ENCODE measurements at regions not wholly inside any gene's neighbourhood (a gene's known extent, or its start where the extent isn't known, plus 50 kb on each side); places are given as distances from the start of the nearest gene placed in this dataset.
"Not testable (repeated sequence)": the region's sequence is repeated elsewhere in the genome, so short reads cannot be mapped to it uniquely, and the experiment has no call there.

GRCh38 chr10:2887391-2888070 lies 179.8 kb upstream of the PFKP start:
- no peak for DNase-seq

DNA sequence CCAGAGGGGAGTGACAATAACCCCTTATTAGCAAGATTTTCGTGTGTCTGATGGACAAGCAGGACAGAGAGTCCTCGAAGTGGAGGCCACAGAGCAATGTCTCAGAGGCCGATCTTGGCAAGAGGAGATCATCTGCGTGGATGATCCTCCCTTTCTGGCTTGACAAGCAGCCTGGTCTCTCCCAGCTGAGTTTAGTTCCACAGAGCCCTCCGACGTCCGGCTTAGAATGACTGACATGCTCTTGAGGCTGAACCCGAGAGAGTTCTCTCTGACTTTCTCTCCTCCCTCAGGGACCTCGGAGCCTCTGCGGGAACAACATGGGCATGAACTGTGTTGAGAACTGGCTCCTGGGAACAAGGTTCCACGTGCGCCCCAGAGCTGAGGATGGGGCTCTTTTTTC lies 180.7 kb upstream of the PFKP start:
- DNase-seq: no peak

GRCh38 chr10:2885288-2886278 lies 181.8 kb upstream of the PFKP start:
- DNase-seq: no peak

GRCh38 chr10:2883983-2884540 lies 183.3 kb upstream of the PFKP start:
- not testable (repeated sequence) for DNase-seq

GRCh38 chr10:2883238-2883637 lies 184.1 kb upstream of the PFKP start:
- DNase-seq: no peak

GRCh38 chr10:2882628-2883027 lies 184.7 kb upstream of the PFKP start:
- DNase-seq: no peak

DNA sequence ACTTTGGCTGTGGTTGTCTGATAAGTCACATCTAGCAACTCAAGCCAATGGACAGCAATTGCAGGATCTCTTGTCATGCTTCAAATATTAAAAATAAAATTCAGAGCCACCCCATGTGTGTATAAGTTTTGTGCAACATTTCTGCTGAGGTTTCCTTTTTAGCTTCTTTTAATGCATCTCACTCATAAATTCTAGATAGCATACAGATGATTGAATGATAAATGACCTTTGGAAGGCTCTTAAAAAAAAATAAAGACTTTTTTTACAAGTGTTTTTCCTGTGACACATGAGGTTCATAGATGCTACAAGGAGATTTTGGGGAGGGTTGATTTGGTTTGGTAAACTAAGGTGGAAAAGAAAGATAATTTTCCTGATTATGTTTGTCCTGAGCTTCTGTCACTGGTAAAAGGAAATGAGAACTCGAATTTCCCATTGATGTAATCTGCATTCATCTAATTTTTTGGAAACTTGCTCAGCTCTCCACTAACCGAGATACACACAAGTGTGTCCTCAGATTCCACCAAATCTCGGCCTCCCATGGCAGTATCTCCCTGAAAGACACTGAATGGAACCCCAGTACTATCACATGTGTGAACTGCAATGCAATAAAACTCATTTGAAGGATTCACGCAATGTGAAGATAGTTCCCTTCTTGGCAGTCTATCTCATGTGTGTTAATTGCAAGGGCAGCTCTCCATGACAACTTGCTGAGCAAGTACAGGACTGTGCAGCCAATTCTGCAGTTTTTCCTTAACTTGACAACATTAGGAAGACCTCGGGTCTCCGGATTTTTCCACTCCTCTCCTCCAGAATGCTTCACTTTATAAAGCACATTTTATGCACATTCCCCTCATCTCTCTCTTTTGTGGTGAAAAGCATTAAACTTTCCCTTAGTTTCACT lies 185.4 kb upstream of the PFKP start:
- no peak for DNase-seq

DNA sequence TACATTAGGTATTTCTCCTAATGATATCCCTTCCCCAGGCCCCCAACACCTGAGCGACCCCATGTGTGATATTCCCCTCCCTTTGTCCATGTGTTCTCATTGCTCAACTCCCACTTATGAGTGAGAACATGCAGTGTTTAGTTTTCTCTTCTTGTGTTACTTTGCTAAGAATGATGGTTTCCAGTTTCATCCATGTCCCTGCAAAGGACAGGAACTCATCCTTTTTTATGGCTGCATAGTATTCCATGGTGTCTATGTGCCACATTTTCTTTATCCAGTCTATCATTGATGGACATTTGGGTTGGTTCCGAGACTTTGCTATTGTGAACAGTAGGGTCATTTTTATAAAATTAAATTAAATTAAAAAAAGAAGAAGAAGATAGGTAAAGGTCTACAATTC lies 187.3 kb upstream of the PFKP start:
- DNase-seq: not testable (repeated sequence)

DNA sequence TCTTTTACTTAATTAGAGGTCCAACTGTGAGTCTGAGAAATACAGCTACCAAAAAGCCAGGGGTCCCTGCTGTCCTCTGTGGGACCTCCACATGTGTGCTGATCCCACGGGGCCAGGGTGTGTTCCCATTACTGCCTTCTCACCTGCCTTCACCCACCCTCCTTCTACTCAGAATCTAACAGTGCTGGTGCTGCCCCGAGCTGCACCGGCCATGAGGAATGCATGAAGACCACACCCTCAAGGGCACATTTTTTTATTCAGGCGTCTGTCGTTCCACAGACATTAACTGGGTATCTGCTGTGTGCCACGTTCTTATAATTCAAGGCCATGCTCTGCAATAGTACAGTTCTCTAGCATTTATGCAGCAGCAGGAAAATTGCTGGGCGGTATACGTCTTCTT lies 188.5 kb upstream of the PFKP start:
- DNase-seq: no peak

DNA sequence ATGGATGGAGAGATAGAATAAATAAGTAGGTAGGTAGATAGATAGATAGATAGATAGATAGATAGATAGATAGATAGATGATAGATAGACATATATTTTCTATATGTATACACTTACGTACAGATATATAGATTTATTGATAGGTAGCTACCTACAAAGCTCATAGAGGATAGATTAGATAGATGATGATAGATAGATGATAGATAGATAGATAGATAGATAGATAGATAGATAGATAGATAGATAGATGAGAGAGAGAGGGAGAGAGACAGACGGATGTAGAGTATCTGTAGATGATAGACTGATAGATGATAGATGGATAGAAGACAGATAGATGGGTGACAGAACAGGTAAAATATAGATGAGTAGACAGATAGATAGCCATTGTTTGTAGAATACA lies 191.3 kb upstream of the PFKP start:
- DNase-seq: no peak

DNA sequence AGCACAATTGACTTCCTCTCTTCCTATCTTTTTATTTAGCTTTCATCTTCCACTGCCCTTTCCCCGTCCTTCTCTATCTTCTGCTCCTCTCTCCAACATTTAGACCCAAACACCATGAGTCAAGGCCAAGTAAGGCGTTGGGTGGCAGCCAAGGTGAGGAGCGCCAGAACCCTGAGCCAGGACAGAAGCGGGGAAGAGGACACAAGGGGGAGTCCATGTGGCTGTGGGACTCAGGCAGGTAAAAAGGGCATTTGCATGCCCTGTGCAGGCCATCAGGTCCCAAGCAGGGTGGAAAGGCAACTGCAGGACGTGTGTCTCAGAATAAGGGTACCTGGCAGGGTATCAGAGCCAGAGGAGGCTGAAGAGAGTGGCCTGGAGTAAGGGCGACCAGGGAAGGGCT lies 192.4 kb upstream of the PFKP start:
- no peak for DNase-seq

GRCh38 chr10:2873769-2874168 lies 193.6 kb upstream of the PFKP start:
- no peak for DNase-seq

DNA sequence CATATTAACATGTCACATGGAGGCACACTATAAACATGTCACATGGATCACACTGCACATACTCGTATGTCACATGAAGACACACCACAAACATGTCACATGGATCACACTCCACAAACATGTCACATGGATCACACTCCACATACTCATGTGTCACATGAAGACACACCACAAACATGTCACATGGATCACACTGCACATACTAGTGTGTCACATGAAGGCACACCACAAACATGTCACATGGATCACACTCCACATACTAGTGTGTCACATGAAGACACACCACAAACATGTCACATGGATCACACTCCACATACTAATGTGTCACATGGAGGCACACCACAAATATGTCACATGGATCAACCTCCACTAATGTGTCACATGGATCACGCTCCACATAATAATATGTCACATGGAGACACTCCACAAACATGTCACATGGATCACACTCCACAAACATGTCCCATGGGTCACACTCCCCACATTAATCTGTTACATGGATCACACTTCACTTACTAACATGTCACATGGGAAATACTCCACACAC lies 195.6 kb upstream of the PFKP start:
- DNase-seq: no peak

GRCh38 chr10:2870654-2871053 lies 196.7 kb upstream of the PFKP start:
- no peak for DNase-seq

- no peak for DNase-seq
Observed at GRCh38 chr10:2867788-2868299, 199.5 kb upstream of the PFKP start.

GRCh38 chr10:2866569-2866968 lies 200.8 kb upstream of the PFKP start:
- DNase-seq: no peak

DNA sequence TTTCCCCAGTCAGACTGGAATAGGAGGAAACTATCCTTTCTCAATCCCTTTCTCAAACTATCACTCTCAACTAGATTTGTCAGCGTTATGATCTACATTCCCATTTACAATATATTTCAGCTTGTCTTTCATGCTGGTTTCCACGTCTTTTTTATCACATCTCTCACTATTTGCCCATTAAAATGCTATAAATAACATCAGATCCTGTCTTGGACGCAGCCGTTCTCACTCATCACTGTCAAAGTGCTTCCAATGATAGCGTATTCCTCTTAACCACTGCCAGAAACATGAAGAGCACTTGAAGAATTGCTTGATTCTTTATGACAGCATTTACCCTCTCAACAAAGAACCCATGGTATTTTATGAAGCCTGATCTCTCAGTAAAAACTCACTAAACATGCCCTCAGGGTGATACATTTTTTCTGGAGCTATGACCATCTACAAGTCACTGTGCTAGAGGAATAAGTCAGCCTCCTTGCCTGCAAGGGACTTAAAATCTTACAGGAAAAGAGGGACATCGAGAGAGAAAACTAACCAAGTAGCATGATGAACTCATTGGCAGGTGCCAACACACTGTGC lies 205.6 kb upstream of the PFKP start:
- no peak for DNase-seq

- no peak for DNase-seq
Observed at GRCh38 chr10:2858452-2858851, 208.9 kb upstream of the PFKP start.

GRCh38 chr10:2856598-2856997 lies 210.8 kb upstream of the PFKP start:
- no peak for DNase-seq

DNA sequence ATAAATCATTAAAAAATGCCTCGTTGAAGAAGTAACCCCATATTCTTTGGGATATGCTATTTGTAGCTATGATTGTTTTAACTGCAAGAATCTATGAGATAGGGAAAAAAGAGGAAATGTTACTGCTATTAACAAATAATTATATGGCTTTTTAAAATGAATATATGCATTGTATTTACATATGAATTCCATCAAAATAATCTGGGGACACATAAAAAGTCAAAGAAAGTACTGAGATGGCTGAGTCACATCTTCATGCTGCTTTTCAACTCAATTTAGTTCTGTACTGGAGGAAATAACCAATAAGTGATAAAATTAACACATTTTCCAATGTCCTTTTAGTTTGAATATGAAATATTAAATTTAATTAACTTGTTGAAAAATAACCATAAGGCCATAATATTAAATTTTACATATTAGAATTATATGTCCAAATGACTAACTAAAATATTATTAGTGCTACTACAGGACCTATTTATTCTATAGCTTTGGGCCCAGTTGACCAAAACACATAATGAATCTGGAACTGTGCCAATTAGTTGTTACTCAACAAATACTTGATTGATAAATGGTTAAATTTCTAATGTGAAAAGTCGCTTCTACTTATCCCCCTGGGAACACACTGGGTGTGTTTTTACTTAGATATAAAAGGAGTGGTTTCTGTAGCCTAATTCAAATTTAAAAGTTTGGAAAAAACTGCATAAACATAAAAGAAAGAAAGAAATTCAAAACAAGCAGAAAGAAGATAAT lies 214.6 kb upstream of the PFKP start:
- no peak for DNase-seq

- no peak for DNase-seq
Observed at GRCh38 chr10:2851566-2851965, 215.8 kb upstream of the PFKP start.
